Parathyroid adenoma (tissue), 2 donors: ENCODE measurements at regions not wholly inside any gene's neighbourhood (a gene's known extent, or its start where the extent isn't known, plus 50 kb on each side); places are given as distances from the start of the nearest gene placed in this dataset.

Experiments
- H2AFZ ChIP-seq: fragments of 300-600 bp; sonication (generic); one replicate; pipeline ENCODE4 v1.7.0; 2017; ENCODE audit warnings: antibody characterized with exemption, mild to moderate bottlenecking
- H3K27ac ChIP-seq: fragments of 300-600 bp; sonication (generic); one replicate; pipeline ENCODE4 v1.7.0; 2017
- H3K27me3 ChIP-seq: fragments of 300-600 bp; sonication (generic); one replicate; pipeline ENCODE4 v1.7.0; 2017; ENCODE audit warnings: low read length; ENCODE audit not compliant: control insufficient read depth, insufficient read depth
- H3K36me3 ChIP-seq: fragments of 300-600 bp; sonication (generic); one replicate; pipeline ENCODE4 v1.7.0; 2017; ENCODE audit warnings: low read length; ENCODE audit not compliant: control insufficient read depth, insufficient read depth
- H3K4me1 ChIP-seq: fragments of 300-600 bp; sonication (generic); one replicate; pipeline ENCODE4 v1.7.0; 2017; ENCODE audit warnings: control low read depth
- H3K4me2 ChIP-seq: fragments of 300-600 bp; sonication (generic); one replicate; pipeline ENCODE4 v1.7.0; 2017; ENCODE audit warnings: low read length
- H3K4me3 ChIP-seq: fragments of 300-600 bp; sonication (generic); one replicate; pipeline ENCODE4 v1.7.0; 2017; ENCODE audit warnings: low read depth, low read length
- H3K79me2 ChIP-seq: fragments of 300-600 bp; sonication (generic); one replicate; pipeline ENCODE4 v1.7.0; 2017; ENCODE audit warnings: control low read depth
- H3K9ac ChIP-seq: fragments of 300-600 bp; sonication (generic); one replicate; pipeline ENCODE4 v1.7.0; 2017; ENCODE audit warnings: mild to moderate bottlenecking
- H3K9me3 ChIP-seq: fragments of 300-600 bp; sonication (generic); one replicate; pipeline ENCODE4 v1.7.0; 2017; ENCODE audit warnings: low read length; ENCODE audit not compliant: control insufficient read depth
- CTCF ChIP-seq: fragments of 300-600 bp; sonication (generic); IDR thresholded peaks from one replicate; pipeline ENCODE4 v1.7.0; 2017; ENCODE audit warnings: antibody characterized with exemption, mild to moderate bottlenecking
- donor health status: primary hyperparathyroidism.

GRCh38 chr3:156763386-156763785 lies 62.8 kb upstream of the LEKR1 start:
- Histone ChIP-seq H3K4me1 (peaks cover 45% of the 10 kb centered on the region), H3K36me3 (no peaks in the 10 kb centered on the region), H2AFZ (peak overlapping the region; percentile 2), H3K27me3 (no peaks in the 10 kb centered on the region), H3K9ac (no peak overlapping the region), H3K9me3 (no peaks in the 10 kb centered on the region), H3K4me2 (no peak overlapping the region), H3K27ac (peak overlapping the region; percentile 75), H3K79me2 (peaks cover 18% of the 10 kb centered on the region), H3K4me3 (no peak overlapping the region)
- no peak for TF ChIP-seq CTCF

GRCh38 chr3:156763931-156764720 lies 62.0 kb upstream of the LEKR1 start:
- Histone ChIP-seq H3K27ac (peak overlapping the region; percentile 75), H3K36me3 (no peaks in the 10 kb centered on the region), H3K27me3 (no peaks in the 10 kb centered on the region), H3K9ac (no peak overlapping the region), H3K4me2 (no peak overlapping the region), H2AFZ (peak overlapping the region; percentile 2), H3K9me3 (no peaks in the 10 kb centered on the region), H3K4me1 (peaks cover 48% of the 10 kb centered on the region), H3K4me3 (no peak overlapping the region), H3K79me2 (peaks cover 24% of the 10 kb centered on the region)
- no peak for TF ChIP-seq CTCF

- TF ChIP-seq CTCF, result no peak
- Histone ChIP-seq H3K4me3 (no peak overlapping the region), H3K27me3 (no peaks in the 10 kb centered on the region), H3K79me2 (peaks cover 24% of the 10 kb centered on the region), H3K27ac (peak overlapping the region; percentile 75), H3K4me1 (peaks cover 54% of the 10 kb centered on the region), H2AFZ (no peak overlapping the region), H3K4me2 (no peak overlapping the region), H3K36me3 (no peaks in the 10 kb centered on the region), H3K9me3 (no peaks in the 10 kb centered on the region), H3K9ac (no peak overlapping the region)
These were observed 61.4 kb upstream of the LEKR1 start for GRCh38 chr3:156764751-156765150.

- Histone ChIP-seq H3K9me3 (no peaks in the 10 kb centered on the region), H3K4me3 (no peak overlapping the region), H3K4me2 (no peak overlapping the region), H2AFZ (no peak overlapping the region), H3K9ac (no peak overlapping the region), H3K36me3 (no peaks in the 10 kb centered on the region), H3K4me1 (peaks cover 64% of the 10 kb centered on the region), H3K79me2 (peaks cover 24% of the 10 kb centered on the region), H3K27me3 (no peaks in the 10 kb centered on the region), H3K27ac (peak overlapping the region; percentile 98)
- TF ChIP-seq CTCF, result no peak
These were observed 57.8 kb upstream of the LEKR1 start for GRCh38 chr3:156768390-156768789.
